Endothelial cell of umbilical vein (primary cell): ENCODE measurements at regions not wholly inside any gene's neighbourhood (a gene's known extent, or its start where the extent isn't known, plus 50 kb on each side); places are given as distances from the start of the nearest gene placed in this dataset.

Experiments
- BruUV-seq: library from RNA; stranded (reverse); fragments of 400-500 nt; replicated peaks from 2 replicates; lab custom pipeline; 2021; lab: Mats Ljungman, UMichigan
- CTCF ChIA-PET: fragments of 300-600, 350-600 bp; sonication (Branson Sonifier 250); formaldehyde crosslinking; loops from one replicate; lab custom pipeline; 2021; ENCODE audit warnings: antibody characterized with exemption, inconsistent platforms; lab: Charles Lee
- POLR2A ChIA-PET: fragments of 300-600, 350-600 bp; sonication (Branson Sonifier 250); formaldehyde crosslinking; loops from one replicate; lab custom pipeline; 2021; ENCODE audit warnings: antibody characterized with exemption, inconsistent platforms; lab: Charles Lee
- DNase-seq: peaks from one replicate; pipeline ENCODE4 v3.0.0-alpha.2; 2011; ENCODE audit warnings: low read depth, low spot score
- FAIRE-seq: peaks from 2 replicates; lab custom pipeline; 2011; peaks lifted over from hg19 to GRCh38; lab: Jason Lieb, UNC
- H2AFZ ChIP-seq: 2 replicates; pipeline ENCODE4 v1.6.0; 2012; ENCODE audit warnings: low read depth, low read length, control low read depth, inconsistent platforms
- H3K27ac ChIP-seq: 2 replicates; pipeline ENCODE4 v1.5.1; 2011; ENCODE audit warnings: low read depth, mild to moderate bottlenecking, control low read depth, low read length, moderate library complexity; ENCODE audit not compliant: insufficient read depth
- H3K27me3 ChIP-seq, 2 experiments: 2 replicates each; pipeline versions ENCODE4 v1.6.0 to v1.6.1; 2011; ENCODE audit warnings: low read length in 2 of 2, mixed read lengths in 1 of 2; ENCODE audit not compliant: control insufficient read depth in 2 of 2, insufficient read depth in 2 of 2
- H3K36me3 ChIP-seq, 2 experiments: 2 replicates in 1 of 2; 3 replicates in 1 of 2; pipeline ENCODE4 v1.5.1; 2011; ENCODE audit warnings: low read length in 2 of 2, mild to moderate bottlenecking in 1 of 2, moderate library complexity in 1 of 2; ENCODE audit not compliant: control insufficient read depth in 2 of 2, insufficient read depth in 2 of 2; ENCODE audit errors: extremely low read depth in 1 of 2
- H3K4me1 ChIP-seq: 3 replicates; pipeline ENCODE4 v1.5.1; 2011; ENCODE audit warnings: mild to moderate bottlenecking, low read length; ENCODE audit not compliant: control insufficient read depth, insufficient read depth; ENCODE audit errors: extremely low read depth
- H3K4me2 ChIP-seq: 2 replicates; pipeline ENCODE4 v1.6.1; 2011; ENCODE audit warnings: low read length, control low read depth, mixed read lengths; ENCODE audit not compliant: insufficient read depth
- H3K4me3 ChIP-seq, 3 experiments: fragments of 200-600 bp in 1 of 3; sonication (generic), shearing (Covaris generic) in 1 of 3; replicated peaks in 1 of 3; 2 replicates each; pipeline ENCODE4 v1.5.1; 2011 to 2016; ENCODE audit warnings: control low read depth in 3 of 3, low read length in 3 of 3, mild to moderate bottlenecking in 2 of 3, inconsistent platforms in 1 of 3, low read depth in 1 of 3, moderate library complexity in 1 of 3; ENCODE audit not compliant: insufficient read depth in 1 of 3
- H3K79me2 ChIP-seq: 2 replicates; pipeline ENCODE4 v1.6.0; 2012; ENCODE audit warnings: low read length, inconsistent platforms; ENCODE audit not compliant: control insufficient read depth, insufficient read depth
- H3K9ac ChIP-seq: replicated peaks from 2 replicates; pipeline ENCODE3; 2011; ENCODE audit warnings: low read length, control low read depth; ENCODE audit not compliant: insufficient read depth; ENCODE audit errors: extremely low read depth
- H3K9me1 ChIP-seq: replicated peaks from 3 replicates; pipeline ENCODE4 v1.6.0; 2011; ENCODE audit warnings: mild to moderate bottlenecking, low read length; ENCODE audit not compliant: control insufficient read depth, insufficient read depth; ENCODE audit errors: extremely low read depth
- H3K9me3 ChIP-seq: replicated peaks from 2 replicates; pipeline ENCODE4 v1.5.1; 2012; ENCODE audit warnings: low read length, inconsistent platforms; ENCODE audit not compliant: control insufficient read depth, insufficient read depth
- H4K20me1 ChIP-seq: replicated peaks from 2 replicates; pipeline ENCODE3; 2011; ENCODE audit warnings: mild to moderate bottlenecking, low read length; ENCODE audit not compliant: control insufficient read depth, insufficient read depth; ENCODE audit errors: extremely low read depth
- CTCF ChIP-seq, 2 donors: IDR thresholded peaks; 1 replicate in 1 of 2; 2 replicates in 1 of 2; pipeline ENCODE4 v1.5.1; 2011; ENCODE audit warnings: low read length in 2 of 2, mild to moderate bottlenecking in 2 of 2, moderate library complexity in 2 of 2, control low read depth in 1 of 2, inconsistent platforms in 1 of 2, low read depth in 1 of 2; ENCODE audit not compliant: insufficient read depth in 1 of 2; ENCODE audit errors: extremely low read depth in 1 of 2
- EZH2 ChIP-seq: IDR thresholded peaks from 2 replicates; pipeline ENCODE4 v1.6.1; 2012; ENCODE audit warnings: borderline replicate concordance, low read depth, mild to moderate bottlenecking, moderate library complexity, low read length, inconsistent platforms; ENCODE audit not compliant: severe bottlenecking
- FOS ChIP-seq: IDR thresholded peaks from 2 replicates; pipeline ENCODE4 v1.6.1; 2011; ENCODE audit warnings: mild to moderate bottlenecking, low read length, moderate library complexity, borderline replicate concordance; ENCODE audit not compliant: insufficient read depth
- GATA2 ChIP-seq: IDR thresholded peaks from 2 replicates; pipeline ENCODE4 v1.7.0; 2011; ENCODE audit warnings: low read depth, mild to moderate bottlenecking, moderate library complexity, mixed read lengths, low read length; ENCODE audit not compliant: insufficient read length, insufficient read depth
- JUN ChIP-seq: IDR thresholded peaks from 2 replicates; pipeline ENCODE4 v1.6.1; 2011; ENCODE audit warnings: borderline replicate concordance, low read depth; ENCODE audit not compliant: insufficient read length, insufficient read depth
- MAX ChIP-seq: IDR thresholded peaks from 2 replicates; pipeline ENCODE4 v1.6.1; 2011; ENCODE audit not compliant: insufficient read depth, insufficient read length
- MYC ChIP-seq: IDR thresholded peaks from one replicate; pipeline ENCODE4 v1.6.1; 2011; ENCODE audit warnings: mild to moderate bottlenecking, low read depth, low read length
- POLR2A ChIP-seq: IDR thresholded peaks from 2 replicates; pipeline ENCODE4 v1.6.1; 2012; ENCODE audit warnings: low read depth, mild to moderate bottlenecking, control low read depth, low read length
- POLR2AphosphoS5 ChIP-seq: IDR thresholded peaks from 2 replicates; pipeline ENCODE4 v1.6.1; 2012; ENCODE audit warnings: low read depth, mild to moderate bottlenecking, control low read depth, low read length, moderate library complexity; ENCODE audit not compliant: insufficient read depth
- dilution Hi-C: fragments of 300-500 bp; cut with MboI; formaldehyde crosslinking; loops from one replicate; pipeline ENCODE4 v1.15.0; 2019; ENCODE audit warnings: low sequenced_read_pairs; ENCODE audit not compliant: extremely low pct_ligation_motif_present
- intact Hi-C: fragments of 100-400 bp; cut with micrococcal nuclease; formaldehyde crosslinking; loops from one replicate; pipeline ENCODE4 v1.10.0; 2022

GRCh38 chr7:153507885-153508284 lies 544.3 kb upstream of the DPP6 start:
- no peaks in the 10 kb centered on the region for H3K4me1 ChIP-seq
- H3K9me3 ChIP-seq: peaks cover 2% of the 10 kb centered on the region
- no peak overlapping the region for H3K27ac ChIP-seq
- BruUV-seq: no TSS peak
- CTCF ChIA-PET: no interaction called here
- POLR2A ChIA-PET: no interaction called here
- H3K9me1 ChIP-seq: no peaks in the 10 kb centered on the region
- no peak overlapping the region for H3K4me2 ChIP-seq
- FAIRE-seq (no peak), DNase-seq (no peak)
- H3K36me3 ChIP-seq: no peaks in the 10 kb centered on the region
- intact Hi-C loops (no loop called here), dilution Hi-C loops (no loop called here)
- H3K79me2 ChIP-seq: no peaks in the 10 kb centered on the region
- no peak overlapping the region for H3K9ac ChIP-seq
- H4K20me1 ChIP-seq: no peaks in the 10 kb centered on the region
- no peak overlapping the region for H2AFZ ChIP-seq
- TF ChIP-seq MAX (no peak), POLR2AphosphoS5 (no peak), FOS (no peak), GATA2 (no peak), POLR2A (no peak), MYC (no peak), CTCF (IDR thresholded peaks at IDR 0.05; ENCODE audit: extremely low read depth in 1 of 2, insufficient read depth in 1 of 2, low read depth in 1 of 2, low read length in 2 of 2) (no peak), EZH2 (no peak), JUN (no peak)
- no peak overlapping the region for H3K4me3 ChIP-seq
- no peaks in the 10 kb centered on the region for H3K27me3 ChIP-seq
